ENCODE measurements at regions not wholly inside any gene's neighbourhood (a gene's known extent, or its start where the extent isn't known, plus 50 kb on each side); places are given as distances from the start of the nearest gene placed in this dataset.
A peak's percentile ranks its signal among the peaks of the same experiment; 100 is the strongest.

DNA sequence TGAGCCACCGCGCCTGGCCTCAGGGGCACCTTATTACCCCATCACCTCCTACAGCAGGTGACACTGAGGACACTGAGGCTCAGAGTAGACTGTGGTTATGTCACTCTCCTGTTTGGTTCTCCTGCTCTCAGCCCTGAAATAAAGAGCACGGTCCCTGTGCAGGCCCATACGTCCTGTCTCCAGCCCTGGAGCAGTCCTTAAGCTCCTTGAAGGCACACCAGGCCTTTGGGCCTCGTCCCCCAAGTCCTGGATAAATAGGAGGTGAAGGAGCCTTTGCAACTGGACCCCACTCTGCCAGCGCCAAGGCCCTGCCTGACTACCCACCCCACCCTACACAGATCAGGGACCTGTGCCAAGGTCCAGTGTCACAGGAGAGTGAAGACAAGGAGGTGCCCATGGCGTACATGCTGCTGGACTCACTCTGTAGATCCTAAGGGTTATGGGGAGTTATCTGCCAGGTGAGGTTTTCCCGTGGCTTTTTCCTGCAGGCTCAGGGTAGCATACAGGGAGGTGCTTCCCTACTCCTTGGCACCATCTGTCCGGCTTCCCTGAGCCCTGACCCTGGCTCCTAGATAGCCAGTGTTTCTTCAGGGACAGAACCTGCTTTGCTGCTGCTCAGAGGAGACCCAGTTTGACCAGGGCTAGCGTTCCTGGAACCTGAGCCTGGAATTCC, 253.2 kb downstream of the SEC14L1 start (continued):
- TF ChIP-seq, protein P1, sequence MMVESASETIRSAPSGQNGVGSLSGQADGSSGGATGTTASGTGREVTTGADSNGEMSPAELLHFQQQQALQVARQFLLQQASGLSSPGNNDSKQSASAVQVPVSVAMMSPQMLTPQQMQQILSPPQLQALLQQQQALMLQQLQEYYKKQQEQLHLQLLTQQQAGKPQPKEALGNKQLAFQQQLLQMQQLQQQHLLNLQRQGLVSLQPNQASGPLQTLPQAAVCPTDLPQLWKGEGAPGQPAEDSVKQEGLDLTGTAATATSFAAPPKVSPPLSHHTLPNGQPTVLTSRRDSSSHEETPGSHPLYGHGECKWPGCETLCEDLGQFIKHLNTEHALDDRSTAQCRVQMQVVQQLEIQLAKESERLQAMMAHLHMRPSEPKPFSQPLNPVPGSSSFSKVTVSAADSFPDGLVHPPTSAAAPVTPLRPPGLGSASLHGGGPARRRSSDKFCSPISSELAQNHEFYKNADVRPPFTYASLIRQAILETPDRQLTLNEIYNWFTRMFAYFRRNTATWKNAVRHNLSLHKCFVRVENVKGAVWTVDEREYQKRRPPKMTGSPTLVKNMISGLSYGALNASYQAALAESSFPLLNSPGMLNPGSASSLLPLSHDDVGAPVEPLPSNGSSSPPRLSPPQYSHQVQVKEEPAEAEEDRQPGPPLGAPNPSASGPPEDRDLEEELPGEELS (CRISPR knock-in tag; IDR thresholded peaks at IDR 0.05), result no peak
- TF ChIP-seq GABPB1 (CRISPR knock-in tag; IDR thresholded peaks at IDR 0.05), result no peak
- no peak for TF ChIP-seq ZNF232 (CRISPR knock-in tag; IDR thresholded peaks at IDR 0.05)

DNA sequence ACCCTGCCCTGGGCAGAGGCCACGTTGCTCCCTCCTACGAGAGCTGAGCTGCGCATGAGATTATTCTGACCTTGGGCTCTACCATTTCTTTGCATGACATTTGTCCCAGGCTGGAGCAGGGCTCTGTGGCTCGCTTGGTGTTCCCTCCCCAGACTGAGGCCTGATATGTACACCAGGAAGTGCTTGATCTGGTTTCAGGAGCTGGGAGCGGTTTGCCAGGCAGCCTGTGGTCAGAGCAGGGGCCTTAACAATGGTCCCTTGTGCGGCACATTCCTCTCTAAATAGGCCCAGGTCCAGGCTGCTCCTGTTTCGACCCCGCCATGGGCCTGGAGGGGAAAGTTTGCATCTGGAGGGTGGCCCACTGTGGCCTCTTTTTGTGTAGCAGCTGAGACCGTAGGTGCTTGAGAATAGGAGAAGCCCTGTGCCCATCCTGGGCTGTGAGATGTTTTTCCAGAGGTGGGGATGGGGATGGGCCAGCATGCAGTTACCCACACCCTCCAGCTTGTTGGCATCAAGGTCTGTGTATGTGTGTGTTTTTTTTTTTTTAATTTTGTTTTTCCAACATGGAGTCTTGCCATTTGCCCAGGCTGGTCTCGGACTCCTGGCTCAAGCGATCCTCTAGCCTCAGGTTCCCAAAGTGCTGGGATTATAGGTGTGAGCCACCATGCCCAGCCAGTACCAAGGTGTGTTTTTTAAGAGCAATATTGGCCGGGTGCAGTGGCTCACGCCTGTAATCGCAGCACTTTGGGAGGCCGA, 253.9 kb downstream of the SEC14L1 start:
- peak overlapping the region; percentile 41; the same call in 1 of the 2 replicates for H3K27ac Mint-ChIP-seq
- H3K4me3 Mint-ChIP-seq, result no peak overlapping the region
- CTCF ChIA-PET, result interaction anchor here (5.1 kb wide), 1 partner anchor 35 kb away, joined by 57 read pairs; no protein-coding TSS in a partner anchor

More for the DNA sequence above, 253.9 kb downstream of the SEC14L1 start:
- H3K36me3 Mint-ChIP-seq, result peaks cover 2% of the 10 kb centered on the region; the same call in 1 of the 2 replicates
- no peak for TF ChIP-seq HMGXB4 (CRISPR knock-in tag; IDR thresholded peaks at IDR 0.05)
- no peak for TF ChIP-seq SOX15 (CRISPR knock-in tag; IDR thresholded peaks at IDR 0.05)
- TF ChIP-seq, protein P2, sequence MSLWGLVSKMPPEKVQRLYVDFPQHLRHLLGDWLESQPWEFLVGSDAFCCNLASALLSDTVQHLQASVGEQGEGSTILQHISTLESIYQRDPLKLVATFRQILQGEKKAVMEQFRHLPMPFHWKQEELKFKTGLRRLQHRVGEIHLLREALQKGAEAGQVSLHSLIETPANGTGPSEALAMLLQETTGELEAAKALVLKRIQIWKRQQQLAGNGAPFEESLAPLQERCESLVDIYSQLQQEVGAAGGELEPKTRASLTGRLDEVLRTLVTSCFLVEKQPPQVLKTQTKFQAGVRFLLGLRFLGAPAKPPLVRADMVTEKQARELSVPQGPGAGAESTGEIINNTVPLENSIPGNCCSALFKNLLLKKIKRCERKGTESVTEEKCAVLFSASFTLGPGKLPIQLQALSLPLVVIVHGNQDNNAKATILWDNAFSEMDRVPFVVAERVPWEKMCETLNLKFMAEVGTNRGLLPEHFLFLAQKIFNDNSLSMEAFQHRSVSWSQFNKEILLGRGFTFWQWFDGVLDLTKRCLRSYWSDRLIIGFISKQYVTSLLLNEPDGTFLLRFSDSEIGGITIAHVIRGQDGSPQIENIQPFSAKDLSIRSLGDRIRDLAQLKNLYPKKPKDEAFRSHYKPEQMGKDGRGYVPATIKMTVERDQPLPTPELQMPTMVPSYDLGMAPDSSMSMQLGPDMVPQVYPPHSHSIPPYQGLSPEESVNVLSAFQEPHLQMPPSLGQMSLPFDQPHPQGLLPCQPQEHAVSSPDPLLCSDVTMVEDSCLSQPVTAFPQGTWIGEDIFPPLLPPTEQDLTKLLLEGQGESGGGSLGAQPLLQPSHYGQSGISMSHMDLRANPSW (CRISPR knock-in tag; conservative IDR thresholded peaks at IDR 0.05; ENCODE audit: low read depth), result no peak
- TF ChIP-seq AR (CRISPR knock-in tag; IDR thresholded peaks at IDR 0.05), result no peak
- TF ChIP-seq GABPB1 (CRISPR knock-in tag; IDR thresholded peaks at IDR 0.05), result peak; percentile 42; the same call in 1 of the 2 replicates
- no peaks in the 10 kb centered on the region for H3K27me3 Mint-ChIP-seq (ENCODE audit: low read depth)
- H3K9me3 Mint-ChIP-seq, result no peaks in the 10 kb centered on the region
- no peak for DNase-seq (ENCODE audit: low spot score)
- peaks cover 59% of the 10 kb centered on the region for H3K4me1 Mint-ChIP-seq
- POLR2A ChIA-PET, result interaction anchor here (0.5 kb wide), 1 partner anchor 17 kb away, joined by 3 read pairs; no protein-coding TSS in a partner anchor
- no peak for ATAC-seq

All from WTC11 (cell line).